Neural crest cell (in vitro differentiated cells): ENCODE measurements at regions not wholly inside any gene's neighbourhood (a gene's known extent, or its start where the extent isn't known, plus 50 kb on each side); places are given as distances from the start of the nearest gene placed in this dataset.

Experiments used
- DNase-seq: peaks from one replicate; pipeline ENCODE4 v3.0.0; 2021; ENCODE audit warnings: low read depth, mixed read lengths, low spot score
- H3K27ac Mint-ChIP-seq: one replicate; pipeline ENCODE4 v1.8.0; 2021; ENCODE audit warnings: mild to moderate bottlenecking, mixed read lengths; ENCODE audit not compliant: unreplicated experiment
- H3K27me3 Mint-ChIP-seq: 2 replicates; pipeline ENCODE4 v1.8.0; 2021; ENCODE audit warnings: low read depth, mild to moderate bottlenecking, mixed read lengths
- H3K36me3 Mint-ChIP-seq: 2 replicates; pipeline ENCODE4 v1.8.0; 2021; ENCODE audit warnings: low read depth, mild to moderate bottlenecking, mixed read lengths
- H3K4me1 Mint-ChIP-seq: 2 replicates; pipeline ENCODE4 v1.8.0; 2021; ENCODE audit warnings: mixed read lengths
- H3K4me3 Mint-ChIP-seq: one replicate; pipeline ENCODE4 v1.8.0; 2021; ENCODE audit warnings: mild to moderate bottlenecking, mixed read lengths
- H3K9me3 Mint-ChIP-seq: 2 replicates; pipeline ENCODE4 v1.8.0; 2021; ENCODE audit warnings: mixed read lengths
- TF ChIP-seq, protein P1 (sequence below): fragments of 200-600 bp; sonication (generic); conservative IDR thresholded peaks from 2 replicates; pipeline ENCODE4 v1.5.0; 2021; ENCODE audit warnings: antibody characterized with exemption, mild to moderate bottlenecking

DNA sequence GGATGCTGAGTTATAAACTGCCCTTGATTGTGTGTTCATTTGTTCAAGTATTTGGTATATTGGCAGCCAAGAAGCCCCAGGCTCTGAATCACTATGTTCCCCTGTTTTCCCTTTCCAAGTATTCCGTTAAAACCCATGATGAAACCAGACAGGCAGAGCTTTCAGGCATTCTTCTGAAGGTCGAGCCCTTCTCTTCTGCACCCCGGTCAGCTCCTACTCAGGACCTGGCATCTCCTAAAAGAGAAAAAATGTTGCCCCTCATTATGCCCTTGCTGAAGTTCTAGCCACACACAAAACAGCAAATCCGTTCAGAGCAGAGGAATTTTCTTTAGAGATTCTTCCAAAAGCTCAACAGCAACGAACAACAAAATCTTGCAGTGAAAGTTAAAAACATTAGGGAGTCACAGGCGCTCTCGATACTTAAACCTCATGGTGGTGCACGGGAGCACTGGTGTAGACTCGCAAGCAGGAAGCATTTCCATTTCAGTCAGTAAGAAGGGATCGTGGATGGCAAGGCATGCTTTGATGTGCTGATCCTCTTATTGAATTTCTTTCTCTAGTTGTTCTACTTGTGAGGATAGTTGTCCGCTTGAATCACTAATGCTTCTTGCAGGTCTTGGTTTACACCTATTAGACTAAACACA, 264.9 kb downstream of the SKIDA1 start:
- no peak for DNase-seq
- Mint-ChIP-seq H3K27me3 (no peaks in the 10 kb centered on the region), H3K9me3 (no peaks in the 10 kb centered on the region), H3K27ac (no peak overlapping the region), H3K4me3 (no peak overlapping the region), H3K36me3 (no peaks in the 10 kb centered on the region), H3K4me1 (peaks cover 32% of the 10 kb centered on the region)
- TF ChIP-seq, protein P1, sequence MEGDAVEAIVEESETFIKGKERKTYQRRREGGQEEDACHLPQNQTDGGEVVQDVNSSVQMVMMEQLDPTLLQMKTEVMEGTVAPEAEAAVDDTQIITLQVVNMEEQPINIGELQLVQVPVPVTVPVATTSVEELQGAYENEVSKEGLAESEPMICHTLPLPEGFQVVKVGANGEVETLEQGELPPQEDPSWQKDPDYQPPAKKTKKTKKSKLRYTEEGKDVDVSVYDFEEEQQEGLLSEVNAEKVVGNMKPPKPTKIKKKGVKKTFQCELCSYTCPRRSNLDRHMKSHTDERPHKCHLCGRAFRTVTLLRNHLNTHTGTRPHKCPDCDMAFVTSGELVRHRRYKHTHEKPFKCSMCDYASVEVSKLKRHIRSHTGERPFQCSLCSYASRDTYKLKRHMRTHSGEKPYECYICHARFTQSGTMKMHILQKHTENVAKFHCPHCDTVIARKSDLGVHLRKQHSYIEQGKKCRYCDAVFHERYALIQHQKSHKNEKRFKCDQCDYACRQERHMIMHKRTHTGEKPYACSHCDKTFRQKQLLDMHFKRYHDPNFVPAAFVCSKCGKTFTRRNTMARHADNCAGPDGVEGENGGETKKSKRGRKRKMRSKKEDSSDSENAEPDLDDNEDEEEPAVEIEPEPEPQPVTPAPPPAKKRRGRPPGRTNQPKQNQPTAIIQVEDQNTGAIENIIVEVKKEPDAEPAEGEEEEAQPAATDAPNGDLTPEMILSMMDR = no peak

DNA sequence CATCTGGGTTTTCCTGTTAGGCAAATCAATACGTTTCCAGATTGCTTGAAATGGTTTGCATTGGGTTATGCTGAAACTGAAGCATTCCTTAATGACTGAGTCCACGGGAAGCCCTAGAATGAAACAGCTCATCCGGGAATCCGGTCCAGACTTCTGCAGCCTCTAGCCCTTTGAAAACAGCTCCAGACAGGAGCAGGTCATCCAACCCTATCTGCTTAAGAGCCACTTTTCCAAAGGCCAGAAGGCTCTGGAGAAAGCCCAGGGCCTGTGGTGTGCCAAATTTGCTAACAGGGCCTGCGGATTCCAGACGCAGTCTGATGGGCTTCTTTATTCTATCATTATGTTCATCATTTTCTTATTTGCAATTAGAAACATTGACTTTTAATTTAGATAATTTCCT, 265.4 kb downstream of the SKIDA1 start:
- DNase-seq = no peak
- H3K9me3 Mint-ChIP-seq = no peaks in the 10 kb centered on the region
- peaks cover 32% of the 10 kb centered on the region for H3K4me1 Mint-ChIP-seq
- no peak overlapping the region for H3K4me3 Mint-ChIP-seq
- H3K36me3 Mint-ChIP-seq = no peaks in the 10 kb centered on the region
- H3K27me3 Mint-ChIP-seq = no peaks in the 10 kb centered on the region
- TF ChIP-seq, protein P1 = no peak
- no peak overlapping the region for H3K27ac Mint-ChIP-seq

DNA sequence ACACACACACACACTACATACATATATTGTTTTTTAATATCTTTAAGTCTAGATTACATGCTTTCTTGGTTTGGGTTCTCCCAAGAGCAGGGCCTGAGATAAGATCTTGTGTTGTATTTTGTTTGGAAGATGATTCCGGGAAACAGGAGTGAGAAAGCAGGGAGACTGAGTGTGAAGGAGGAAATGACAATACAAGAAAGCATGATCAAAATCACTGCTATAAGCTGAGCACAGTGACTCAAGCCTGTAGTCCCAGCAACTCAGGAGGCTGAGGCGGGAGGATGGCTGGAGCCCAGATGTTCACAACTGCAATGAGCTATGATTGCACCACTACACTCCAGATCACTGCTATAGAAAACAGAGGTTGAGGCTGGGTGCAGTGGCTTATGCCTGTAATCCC, 267.6 kb downstream of the SKIDA1 start:
- TF ChIP-seq, protein P1 = no peak
- H3K27ac Mint-ChIP-seq = no peak overlapping the region
- H3K4me3 Mint-ChIP-seq = no peak overlapping the region
- H3K27me3 Mint-ChIP-seq = no peaks in the 10 kb centered on the region
- peaks cover 26% of the 10 kb centered on the region for H3K4me1 Mint-ChIP-seq
- H3K9me3 Mint-ChIP-seq = no peaks in the 10 kb centered on the region
- no peaks in the 10 kb centered on the region for H3K36me3 Mint-ChIP-seq
- no peak for DNase-seq

DNA sequence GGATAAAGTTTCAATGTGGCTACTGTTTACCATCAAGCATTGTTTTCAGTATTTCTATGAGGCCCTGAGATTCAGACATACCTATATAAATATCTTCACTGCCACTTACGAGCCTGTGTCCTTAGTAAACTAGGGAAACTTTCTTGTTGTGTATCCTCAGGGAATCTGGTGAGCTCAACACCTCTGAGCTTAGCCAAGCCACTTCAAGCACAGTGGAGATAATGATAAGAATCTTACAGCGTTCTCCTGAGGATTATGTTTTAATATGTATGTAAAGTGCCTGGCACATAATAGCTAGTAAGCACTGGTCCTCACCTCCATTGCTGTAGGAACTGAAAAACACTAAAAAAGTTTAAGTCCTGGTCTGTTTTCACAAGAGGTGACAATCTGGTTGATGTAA, 268.3 kb downstream of the SKIDA1 start:
- TF ChIP-seq, protein P1 = no peak
- no peak overlapping the region for H3K4me3 Mint-ChIP-seq
- H3K4me1 Mint-ChIP-seq = peaks cover 19% of the 10 kb centered on the region
- H3K36me3 Mint-ChIP-seq = no peaks in the 10 kb centered on the region
- no peaks in the 10 kb centered on the region for H3K9me3 Mint-ChIP-seq
- H3K27ac Mint-ChIP-seq = no peak overlapping the region
- H3K27me3 Mint-ChIP-seq = no peaks in the 10 kb centered on the region
- no peak for DNase-seq

DNA sequence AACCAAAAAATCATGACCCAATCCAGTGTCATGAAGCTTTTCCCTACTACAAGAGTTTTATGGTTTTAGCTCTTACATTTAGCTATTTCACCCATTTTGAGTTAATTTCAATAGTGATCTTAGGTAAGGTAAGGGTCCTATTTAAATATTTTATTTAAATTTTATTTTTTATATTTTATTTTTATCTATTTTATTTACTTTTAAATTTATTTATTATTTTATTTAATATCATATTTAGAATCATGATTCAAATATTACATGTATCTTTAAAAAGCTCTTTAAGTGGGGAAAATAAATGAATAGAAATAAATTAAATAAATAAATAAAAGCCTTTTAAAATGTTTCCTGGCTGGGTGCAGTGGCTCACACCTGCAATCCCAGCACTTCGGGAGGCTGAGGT, 276.0 kb downstream of the SKIDA1 start:
- Mint-ChIP-seq H3K27ac (no peak overlapping the region), H3K4me3 (no peak overlapping the region), H3K27me3 (no peaks in the 10 kb centered on the region), H3K4me1 (no peaks in the 10 kb centered on the region), H3K9me3 (peaks cover 6% of the 10 kb centered on the region), H3K36me3 (no peaks in the 10 kb centered on the region)
- TF ChIP-seq, protein P1 = no peak
- no peak for DNase-seq

DNA sequence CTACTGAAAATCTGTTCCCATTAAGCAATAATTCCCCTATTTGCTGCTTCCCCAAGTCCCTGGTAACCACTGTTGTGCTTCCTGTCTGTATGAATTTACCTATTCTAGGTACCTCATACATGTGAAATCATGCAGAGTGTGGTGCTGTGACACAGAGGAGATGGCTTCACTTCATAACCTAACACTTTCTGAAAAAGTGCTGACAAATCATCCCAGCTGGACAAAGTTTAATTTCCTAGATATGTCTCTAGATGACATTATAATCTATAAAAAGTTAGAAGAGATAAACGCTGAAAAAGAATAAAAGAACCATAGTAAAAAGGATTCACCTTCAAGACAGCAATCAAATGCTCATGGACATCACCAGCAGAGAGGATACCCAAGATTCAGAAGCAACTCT, 277.9 kb downstream of the SKIDA1 start:
- no peak for DNase-seq
- no peak overlapping the region for H3K27ac Mint-ChIP-seq
- no peaks in the 10 kb centered on the region for H3K4me1 Mint-ChIP-seq
- TF ChIP-seq, protein P1 = no peak
- H3K27me3 Mint-ChIP-seq = no peaks in the 10 kb centered on the region
- peaks cover 6% of the 10 kb centered on the region for H3K9me3 Mint-ChIP-seq
- H3K4me3 Mint-ChIP-seq = no peak overlapping the region
- H3K36me3 Mint-ChIP-seq = no peaks in the 10 kb centered on the region
